H9 (cell line): ENCODE measurements at regions not wholly inside any gene's neighbourhood (a gene's known extent, or its start where the extent isn't known, plus 50 kb on each side); places are given as distances from the start of the nearest gene placed in this dataset.

Experiments used
- DNase-seq: peaks from one replicate; pipeline ENCODE4 v3.0.0-alpha.2; 2017
- H2AFZ ChIP-seq: one replicate; pipeline ENCODE4 v1.6.1; 2013; ENCODE audit warnings: mild to moderate bottlenecking, low read length, control low read depth, moderate library complexity
- H2AK5ac ChIP-seq: 2 replicates; pipeline ENCODE4 v1.6.1; 2013; ENCODE audit warnings: low read length, control low read depth, mixed read lengths; ENCODE audit not compliant: insufficient read length
- H2BK120ac ChIP-seq: one replicate; pipeline ENCODE4 v1.6.1; 2013; ENCODE audit warnings: low read depth, mild to moderate bottlenecking, low read length, control low read depth, inconsistent platforms; ENCODE audit not compliant: poor library complexity, severe bottlenecking
- H2BK12ac ChIP-seq: 2 replicates; pipeline ENCODE4 v1.6.1; 2013; ENCODE audit warnings: low read length, control low read depth, mixed read lengths, low read depth; ENCODE audit not compliant: insufficient read length
- H2BK15ac ChIP-seq: 2 replicates; pipeline ENCODE4 v1.6.1; 2013; ENCODE audit warnings: low read depth, low read length, control low read depth
- H2BK20ac ChIP-seq: one replicate; pipeline ENCODE4 v1.6.1; 2013; ENCODE audit warnings: low read depth, mild to moderate bottlenecking, low read length, control low read depth, inconsistent platforms; ENCODE audit not compliant: poor library complexity, severe bottlenecking
- H2BK5ac ChIP-seq: 2 replicates; pipeline ENCODE4 v1.6.1; 2013; ENCODE audit warnings: low read length, control low read depth, mixed read lengths; ENCODE audit not compliant: insufficient read length
- H3K14ac ChIP-seq: 2 replicates; pipeline ENCODE4 v1.6.1; 2013; ENCODE audit warnings: low read length, control low read depth; ENCODE audit not compliant: insufficient read depth
- H3K18ac ChIP-seq: 2 replicates; pipeline ENCODE4 v1.6.1; 2013; ENCODE audit warnings: low read depth, mild to moderate bottlenecking, mixed read lengths, low read length, control low read depth; ENCODE audit not compliant: insufficient read length
- H3K23ac ChIP-seq: 2 replicates; pipeline ENCODE4 v1.6.1; 2013; ENCODE audit warnings: low read length, control low read depth, mixed read lengths, low read depth; ENCODE audit not compliant: insufficient read length
- H3K23me2 ChIP-seq: 2 replicates; pipeline ENCODE4 v1.6.1; 2013; ENCODE audit warnings: low read depth, mild to moderate bottlenecking, mixed read lengths, low read length, control low read depth; ENCODE audit not compliant: insufficient read length, poor library complexity, severe bottlenecking
- H3K27ac ChIP-seq: 2 replicates; pipeline ENCODE4 v1.5.1; 2013; ENCODE audit warnings: low read length, control low read depth, mixed read lengths, low read depth; ENCODE audit not compliant: insufficient read length
- H3K27me3 ChIP-seq: 2 replicates; pipeline ENCODE4 v1.6.1; 2013; ENCODE audit warnings: low read length, control low read depth, inconsistent platforms; ENCODE audit not compliant: insufficient read depth
- H3K4ac ChIP-seq: 2 replicates; pipeline ENCODE4 v1.6.1; 2013; ENCODE audit warnings: low read depth, mild to moderate bottlenecking, control low read depth, inconsistent platforms, low read length, moderate library complexity
- H3K4me1 ChIP-seq: 2 replicates; pipeline ENCODE4 v1.6.1; 2013; ENCODE audit warnings: low read length, control low read depth, inconsistent platforms; ENCODE audit not compliant: insufficient read depth
- H3K4me2 ChIP-seq: 2 replicates; pipeline ENCODE4 v1.6.1; 2013; ENCODE audit warnings: low read length, control low read depth, mixed read lengths; ENCODE audit not compliant: insufficient read length, insufficient read depth
- H3K56ac ChIP-seq: 2 replicates; pipeline ENCODE4 v1.6.1; 2013; ENCODE audit warnings: low read depth, mild to moderate bottlenecking, mixed read lengths, low read length, control low read depth; ENCODE audit not compliant: insufficient read length
- H3K79me1 ChIP-seq: 2 replicates; pipeline ENCODE4 v1.6.1; 2013; ENCODE audit warnings: low read depth, mild to moderate bottlenecking, moderate library complexity, low read length, control low read depth, inconsistent platforms; ENCODE audit not compliant: insufficient read depth, poor library complexity, severe bottlenecking
- H3K79me2 ChIP-seq: 2 replicates; pipeline ENCODE4 v1.6.1; 2013; ENCODE audit warnings: low read length, control low read depth, inconsistent platforms; ENCODE audit not compliant: insufficient read depth
- H3K9ac ChIP-seq: 2 replicates; pipeline ENCODE4 v1.6.1; 2013; ENCODE audit warnings: low read length, control low read depth, mixed read lengths; ENCODE audit not compliant: insufficient read length; ENCODE audit errors: extremely low read depth
- H3K9me3 ChIP-seq: one replicate; pipeline ENCODE4 v1.6.1; 2013; ENCODE audit warnings: low read depth, low read length, inconsistent platforms; ENCODE audit not compliant: control insufficient read depth
- H3T11ph ChIP-seq: one replicate; pipeline ENCODE4 v1.6.1; 2013; ENCODE audit warnings: mild to moderate bottlenecking, low read length, control low read depth, inconsistent platforms
- H4K20me1 ChIP-seq: one replicate; pipeline ENCODE4 v1.6.1; 2013; ENCODE audit not compliant: control insufficient read depth, insufficient read length, insufficient read depth
- H4K5ac ChIP-seq: 2 replicates; pipeline ENCODE4 v1.6.1; 2013; ENCODE audit warnings: low read depth, mild to moderate bottlenecking, mixed read lengths, low read length, control low read depth; ENCODE audit not compliant: insufficient read length
- H4K8ac ChIP-seq: replicated peaks from 2 replicates; pipeline ENCODE4 v1.6.1; 2013; ENCODE audit warnings: low read length, control low read depth, mixed read lengths, low read depth; ENCODE audit not compliant: insufficient read length
- H4K91ac ChIP-seq: 2 replicates; pipeline ENCODE4 v1.6.1; 2013; ENCODE audit warnings: low read depth, mild to moderate bottlenecking, moderate library complexity, mixed read lengths, low read length, control low read depth; ENCODE audit not compliant: insufficient read length
- H3K27ac Mint-ChIP-seq, 3 experiments: 2 replicates in 2 of 3; 3 replicates in 1 of 3; pipeline ENCODE4 v1.8.0; 2020 to 2021; ENCODE audit warnings: mixed read lengths in 3 of 3, mild to moderate bottlenecking in 1 of 3, moderate library complexity in 1 of 3
- H3K27me3 Mint-ChIP-seq: 2 replicates; pipeline ENCODE4 v1.8.0; 2021; ENCODE audit warnings: low read depth, mild to moderate bottlenecking, moderate library complexity, mixed read lengths
- H3K36me3 Mint-ChIP-seq, 3 experiments: 2 replicates in 2 of 3; 3 replicates in 1 of 3; pipeline ENCODE4 v1.8.0; 2020 to 2021; ENCODE audit warnings: low read depth in 3 of 3, mixed read lengths in 3 of 3; ENCODE audit not compliant: insufficient read depth in 1 of 3
- H3K4me1 Mint-ChIP-seq, 2 experiments: 2 replicates each; pipeline ENCODE4 v1.8.0; 2020; ENCODE audit warnings: mixed read lengths in 2 of 2
- H3K4me3 Mint-ChIP-seq, 2 experiments: 2 replicates in 1 of 2; 3 replicates in 1 of 2; pipeline ENCODE4 v1.8.0; 2020 to 2021; ENCODE audit warnings: mild to moderate bottlenecking in 2 of 2, mixed read lengths in 2 of 2, moderate library complexity in 1 of 2
- H3K9me3 Mint-ChIP-seq, 2 experiments: 2 replicates in 1 of 2; 3 replicates in 1 of 2; pipeline ENCODE4 v1.8.0; 2020; ENCODE audit warnings: mild to moderate bottlenecking in 2 of 2, mixed read lengths in 2 of 2, moderate library complexity in 1 of 2
- CTCF ChIP-seq: fragments of 200-600 bp; sonication (generic); conservative IDR thresholded peaks from 3 replicates; pipeline ENCODE4 v1.8.0; 2021; ENCODE audit warnings: antibody characterized with exemption, mild to moderate bottlenecking
- WGBS: extraction: QIAGEN DNeasy Blood & Tissue Kit; methylation state at CpG from one replicate; pipeline ENCODE4 v1.1.7; 2013; ENCODE audit warnings: missing lambda C conversion rate, low lambda C conversion rate, mixed read lengths; ENCODE audit not compliant: insufficient read length; ENCODE audit errors: extremely low coverage; 5-methylcytosine and 5-hydroxymethylcytosine counted together

GRCh38 chr19:32241932-32242710 is 103.3 kb upstream of the ZNF507 start:
- no peak overlapping the region for H2BK20ac ChIP-seq
- no peaks in the 10 kb centered on the region for H3K4me1 ChIP-seq
- no peaks in the 10 kb centered on the region for H3K9me3 ChIP-seq
- H3K9ac ChIP-seq, result no peak overlapping the region
- H2AK5ac ChIP-seq, result no peak overlapping the region
- no peak overlapping the region for H3K4me2 ChIP-seq
- H2AFZ ChIP-seq, result no peak overlapping the region
- H3K79me1 ChIP-seq, result no peaks in the 10 kb centered on the region
- Mint-ChIP-seq H3K4me3 (no peak overlapping the region), H3K27me3 (peaks cover 5% of the 10 kb centered on the region), H3K4me1 (no peaks in the 10 kb centered on the region), H3K36me3 (no peaks in the 10 kb centered on the region), H3K9me3 (no peaks in the 10 kb centered on the region), H3K27ac (no peak overlapping the region)
- H3K23me2 ChIP-seq, result no peaks in the 10 kb centered on the region
- no CpG with 5 or more reads among the region's 21 CpGs for WGBS
- H4K91ac ChIP-seq, result no peak overlapping the region
- H4K5ac ChIP-seq, result no peak overlapping the region
- no peak overlapping the region for H3K18ac ChIP-seq
- H3K27ac ChIP-seq, result no peak overlapping the region
- H4K8ac ChIP-seq, result no peak overlapping the region
- DNase-seq, result no peak
- no peak overlapping the region for H2BK5ac ChIP-seq
- no peak overlapping the region for H3K4ac ChIP-seq
- no peak overlapping the region for H3K56ac ChIP-seq
- H2BK120ac ChIP-seq, result no peak overlapping the region
- no peak overlapping the region for H2BK12ac ChIP-seq
- H4K20me1 ChIP-seq, result no peaks in the 10 kb centered on the region
- no peak overlapping the region for H3K23ac ChIP-seq
- no peaks in the 10 kb centered on the region for H3K79me2 ChIP-seq
- no peak for TF ChIP-seq CTCF
- no peak overlapping the region for H3K14ac ChIP-seq
- no peak overlapping the region for H2BK15ac ChIP-seq
- H3T11ph ChIP-seq, result no peak overlapping the region
- no peaks in the 10 kb centered on the region for H3K27me3 ChIP-seq
